IMR-90 (cell line): ENCODE measurements at regions not wholly inside any gene's neighbourhood (a gene's known extent, or its start where the extent isn't known, plus 50 kb on each side); places are given as distances from the start of the nearest gene placed in this dataset.

Experiments used
- ATAC-seq: fragments of 200-7000 bp; cut with Tn5 transposase; 2 replicates; pipeline ENCODE4 v1.9.1; 2020; ENCODE audit warnings: low read depth, mild to moderate bottlenecking, moderate library complexity
- BruUV-seq: library from RNA; stranded (reverse); fragments of 400-500 nt; replicated peaks from 2 replicates; lab custom pipeline; 2021; lab: Mats Ljungman, UMichigan
- CTCF ChIA-PET: fragments of 300-600 bp; formaldehyde crosslinking; extraction: SDS; loops from one replicate; lab custom pipeline; 2021; ENCODE audit warnings: antibody characterized with exemption; lab: Yijun Ruan, JAX
- POLR2A ChIA-PET: fragments of 300-600 bp; sonication (Branson Sonifier 250); formaldehyde crosslinking; loops from one replicate; lab custom pipeline; 2022; ENCODE audit warnings: antibody characterized with exemption; ENCODE audit not compliant: unreplicated experiment; lab: Charles Lee
- DNase-seq: peaks from one replicate; pipeline ENCODE4 v3.0.0; 2013
- H2AFZ ChIP-seq: replicated peaks from 2 replicates; pipeline ENCODE3; 2013; ENCODE audit warnings: low read length, mild to moderate bottlenecking; ENCODE audit not compliant: poor library complexity
- H2AK5ac ChIP-seq: 2 replicates; pipeline ENCODE4 v1.6.1; 2013; ENCODE audit warnings: low read depth, low read length, inconsistent platforms
- H2AK9ac ChIP-seq: replicated peaks from 2 replicates; pipeline ENCODE3; 2013; ENCODE audit warnings: mild to moderate bottlenecking, low read depth, low read length, moderate library complexity; ENCODE audit not compliant: poor library complexity
- H2BK120ac ChIP-seq: 2 replicates; pipeline ENCODE4 v1.6.1; 2013; ENCODE audit warnings: low read depth, low read length, inconsistent platforms
- H2BK15ac ChIP-seq: 3 replicates; pipeline ENCODE4 v1.6.1; 2013; ENCODE audit warnings: low read depth, low read length, inconsistent platforms
- H2BK20ac ChIP-seq: 2 replicates; pipeline ENCODE4 v1.6.1; 2013; ENCODE audit warnings: low read depth, mild to moderate bottlenecking, inconsistent platforms, low read length, moderate library complexity
- H2BK5ac ChIP-seq: 2 replicates; pipeline ENCODE4 v1.6.1; 2013; ENCODE audit warnings: mild to moderate bottlenecking, low read depth, low read length, inconsistent platforms; ENCODE audit not compliant: poor library complexity, severe bottlenecking
- H3K14ac ChIP-seq: replicated peaks from 2 replicates; pipeline ENCODE4 v1.6.1; 2013; ENCODE audit warnings: low read depth, low read length, inconsistent platforms
- H3K18ac ChIP-seq: 2 replicates; pipeline ENCODE4 v1.6.1; 2013; ENCODE audit warnings: low read depth, low read length, control low read depth
- H3K23ac ChIP-seq: 2 replicates; pipeline ENCODE4 v1.6.1; 2013; ENCODE audit warnings: low read depth, low read length, inconsistent platforms
- H3K27ac ChIP-seq: 2 replicates; pipeline ENCODE4 v1.5.1; 2013; ENCODE audit warnings: mild to moderate bottlenecking, control low read depth, low read length; ENCODE audit not compliant: insufficient read depth
- H3K27me3 ChIP-seq: 2 replicates; pipeline ENCODE4 v1.6.1; 2013; ENCODE audit warnings: low read length; ENCODE audit not compliant: control insufficient read depth, insufficient read depth
- H3K36me3 ChIP-seq: 2 replicates; pipeline ENCODE4 v1.6.1; 2013; ENCODE audit warnings: low read length, mixed read lengths; ENCODE audit not compliant: control insufficient read depth, insufficient read depth
- H3K4ac ChIP-seq: 2 replicates; pipeline ENCODE4 v1.6.1; 2013; ENCODE audit warnings: low read depth, low read length, inconsistent platforms
- H3K4me1 ChIP-seq: 2 replicates; pipeline ENCODE4 v1.6.1; 2013; ENCODE audit warnings: low read length, mixed read lengths; ENCODE audit not compliant: control insufficient read depth, insufficient read depth
- H3K4me2 ChIP-seq: 2 replicates; pipeline ENCODE4 v1.6.1; 2013; ENCODE audit warnings: low read depth, mild to moderate bottlenecking, control low read depth, low read length, moderate library complexity
- H3K4me3 ChIP-seq: 2 replicates; pipeline ENCODE4 v1.5.1; 2013; ENCODE audit warnings: low read depth, mild to moderate bottlenecking, control low read depth, low read length, moderate library complexity; ENCODE audit not compliant: insufficient read depth
- H3K56ac ChIP-seq: 2 replicates; pipeline ENCODE4 v1.6.1; 2013; ENCODE audit warnings: low read length, inconsistent platforms; ENCODE audit not compliant: insufficient read depth; ENCODE audit errors: extremely low read depth
- H3K79me1 ChIP-seq, 2 experiments: 2 replicates each; pipeline ENCODE4 v1.6.1; 2013; ENCODE audit warnings: low read length in 2 of 2, inconsistent platforms in 1 of 2, low read depth in 1 of 2
- H3K9ac ChIP-seq: 2 replicates; pipeline ENCODE4 v1.6.1; 2013; ENCODE audit warnings: low read depth, low read length, control low read depth
- H3K9me1 ChIP-seq: 2 replicates; pipeline ENCODE4 v1.6.1; 2013; ENCODE audit warnings: low read length, inconsistent platforms; ENCODE audit not compliant: insufficient read depth
- H3K9me3 ChIP-seq: 2 replicates; pipeline ENCODE4 v1.6.1; 2013; ENCODE audit warnings: low read length; ENCODE audit not compliant: control insufficient read depth, insufficient read depth
- H4K20me1 ChIP-seq: 2 replicates; pipeline ENCODE4 v1.6.1; 2013; ENCODE audit warnings: low read length, inconsistent platforms; ENCODE audit not compliant: insufficient read depth
- H4K5ac ChIP-seq: 2 replicates; pipeline ENCODE4 v1.6.1; 2013; ENCODE audit warnings: mild to moderate bottlenecking, low read depth, low read length, control low read depth
- H4K8ac ChIP-seq, 2 experiments: 2 replicates each; pipeline ENCODE4 v1.6.1; 2013; ENCODE audit warnings: low read depth in 2 of 2, low read length in 2 of 2, control low read depth in 1 of 2, inconsistent platforms in 1 of 2
- H4K91ac ChIP-seq: 2 replicates; pipeline ENCODE4 v1.6.1; 2013; ENCODE audit warnings: low read depth, low read length, inconsistent platforms; ENCODE audit not compliant: insufficient read depth
- BHLHE40 ChIP-seq: fragments of 150-350 bp; IDR thresholded peaks from 2 replicates; pipeline ENCODE4 v1.6.1; 2016; ENCODE audit warnings: mild to moderate bottlenecking, low read depth, low read length
- POLR2A ChIP-seq: IDR thresholded peaks from 2 replicates; pipeline ENCODE4 v1.6.1; 2012; ENCODE audit warnings: mild to moderate bottlenecking, low read depth, low read length
- RAD21 ChIP-seq: IDR thresholded peaks from 2 replicates; pipeline ENCODE4 v1.6.1; 2012; ENCODE audit warnings: low read length, improper control_type of control experiment
- RFX5 ChIP-seq: IDR thresholded peaks from 2 replicates; pipeline ENCODE4 v1.8.0; 2012; ENCODE audit warnings: low read depth, mild to moderate bottlenecking, low read length, moderate library complexity
- SMC3 ChIP-seq: fragments of 150-350 bp; IDR thresholded peaks from 2 replicates; pipeline ENCODE4 v1.6.1; 2016; ENCODE audit warnings: low read depth, mild to moderate bottlenecking, antibody characterized with exemption, low read length, moderate library complexity
- dilution Hi-C: fragments of 300-500 bp; cut with HindIII; formaldehyde crosslinking; loops from one replicate; pipeline ENCODE4 v1.14.3; 2018; ENCODE audit warnings: low sequenced_read_pairs; ENCODE audit not compliant: unreplicated experiment
- in situ Hi-C: fragments of 300-500 bp; cut with MboI; formaldehyde crosslinking; loops from 3 replicates; pipeline ENCODE4 v1.14.3; 2019; ENCODE audit warnings: low sequenced_read_pairs, inconsistent platforms, mixed read lengths
- intact Hi-C: fragments of 100-400 bp; cut with micrococcal nuclease; formaldehyde crosslinking; loops from 2 replicates; pipeline ENCODE4 v1.10.0; 2022
- TF ChIP-seq, protein P1 (sequence below): fragments of 150-350 bp; IDR thresholded peaks from 2 replicates; pipeline ENCODE4 v1.6.1; 2017; ENCODE audit warnings: mild to moderate bottlenecking, antibody characterized with exemption, low read length, low read depth
- TF ChIP-seq, protein P2 (sequence below): fragments of 150-350 bp; IDR thresholded peaks from 2 replicates; pipeline ENCODE4 v1.6.1; 2016; ENCODE audit warnings: low read depth, mild to moderate bottlenecking, low read length, moderate library complexity, borderline replicate concordance

DNA sequence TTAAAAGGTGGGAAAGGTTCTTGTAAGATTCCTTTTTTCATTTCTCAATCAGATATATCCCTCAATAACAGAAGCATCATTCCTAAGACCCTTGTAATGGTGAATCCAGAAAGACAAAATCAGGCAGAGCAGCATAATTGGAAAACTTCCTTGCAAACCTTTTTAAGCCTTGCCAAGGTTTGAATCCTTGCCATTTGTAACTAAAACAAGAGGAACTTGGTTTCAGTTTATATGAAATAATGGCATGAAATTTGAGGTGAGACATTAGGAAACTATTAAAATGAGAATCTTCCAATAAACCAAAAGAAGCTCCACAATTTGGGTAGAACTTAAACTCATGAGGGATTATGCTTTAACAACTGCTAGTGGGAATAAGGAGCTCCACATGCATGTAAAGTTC, 384.7 kb upstream of the SMC2 start:
- H2BK20ac ChIP-seq = no peak overlapping the region
- CTCF ChIA-PET = no interaction called here
- no peak overlapping the region for H2AK9ac ChIP-seq
- no peaks in the 10 kb centered on the region for H3K27me3 ChIP-seq
- H2AFZ ChIP-seq = no peak overlapping the region
- dilution Hi-C loops (no loop called here), intact Hi-C loops (no loop called here), in situ Hi-C loops (no loop called here)
- no peaks in the 10 kb centered on the region for H3K9me1 ChIP-seq
- no peak overlapping the region for H3K56ac ChIP-seq
- no peaks in the 10 kb centered on the region for H3K36me3 ChIP-seq
- BruUV-seq = no TSS peak
- no peaks in the 10 kb centered on the region for H3K79me1 ChIP-seq
- H3K27ac ChIP-seq = no peak overlapping the region
- H3K9ac ChIP-seq = no peak overlapping the region
- no peak overlapping the region for H4K91ac ChIP-seq
- no peak overlapping the region for H3K18ac ChIP-seq
- peaks cover 5% of the 10 kb centered on the region for H3K9me3 ChIP-seq
- H3K4me2 ChIP-seq = no peak overlapping the region
- H4K8ac ChIP-seq = no peak overlapping the region
- H3K4ac ChIP-seq = no peak overlapping the region
- H4K5ac ChIP-seq = no peak overlapping the region
- TF ChIP-seq RAD21 = no peak
- TF ChIP-seq BHLHE40 = no peak
- TF ChIP-seq SMC3 = no peak
- no peak for TF ChIP-seq POLR2A
- TF ChIP-seq RFX5 = no peak
- TF ChIP-seq, protein P1, sequence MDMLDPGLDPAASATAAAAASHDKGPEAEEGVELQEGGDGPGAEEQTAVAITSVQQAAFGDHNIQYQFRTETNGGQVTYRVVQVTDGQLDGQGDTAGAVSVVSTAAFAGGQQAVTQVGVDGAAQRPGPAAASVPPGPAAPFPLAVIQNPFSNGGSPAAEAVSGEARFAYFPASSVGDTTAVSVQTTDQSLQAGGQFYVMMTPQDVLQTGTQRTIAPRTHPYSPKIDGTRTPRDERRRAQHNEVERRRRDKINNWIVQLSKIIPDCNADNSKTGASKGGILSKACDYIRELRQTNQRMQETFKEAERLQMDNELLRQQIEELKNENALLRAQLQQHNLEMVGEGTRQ = no peak
- TF ChIP-seq, protein P2, sequence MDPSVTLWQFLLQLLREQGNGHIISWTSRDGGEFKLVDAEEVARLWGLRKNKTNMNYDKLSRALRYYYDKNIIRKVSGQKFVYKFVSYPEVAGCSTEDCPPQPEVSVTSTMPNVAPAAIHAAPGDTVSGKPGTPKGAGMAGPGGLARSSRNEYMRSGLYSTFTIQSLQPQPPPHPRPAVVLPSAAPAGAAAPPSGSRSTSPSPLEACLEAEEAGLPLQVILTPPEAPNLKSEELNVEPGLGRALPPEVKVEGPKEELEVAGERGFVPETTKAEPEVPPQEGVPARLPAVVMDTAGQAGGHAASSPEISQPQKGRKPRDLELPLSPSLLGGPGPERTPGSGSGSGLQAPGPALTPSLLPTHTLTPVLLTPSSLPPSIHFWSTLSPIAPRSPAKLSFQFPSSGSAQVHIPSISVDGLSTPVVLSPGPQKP = no peak
- no peak overlapping the region for H2BK5ac ChIP-seq
- ATAC-seq (no peak), DNase-seq (no peak)
- H4K20me1 ChIP-seq = no peaks in the 10 kb centered on the region
- H3K14ac ChIP-seq = no peak overlapping the region
- H2AK5ac ChIP-seq = no peak overlapping the region
- H3K4me1 ChIP-seq = no peaks in the 10 kb centered on the region
- POLR2A ChIA-PET = no interaction called here
- H2BK120ac ChIP-seq = no peak overlapping the region
- H2BK15ac ChIP-seq = no peak overlapping the region
- no peak overlapping the region for H3K4me3 ChIP-seq
- H3K23ac ChIP-seq = no peak overlapping the region
